Mucosa of gallbladder (tissue), 1 donor: ENCODE measurements at regions not wholly inside any gene's neighbourhood (a gene's known extent, or its start where the extent isn't known, plus 50 kb on each side); places are given as distances from the start of the nearest gene placed in this dataset.

Experiments
- DNase-seq: peaks from one replicate; pipeline ENCODE4 v3.0.0-alpha.2; 2020; ENCODE audit warnings: low spot score
- donor health status: DM: no; HTN: no; CAD: no.

DNA sequence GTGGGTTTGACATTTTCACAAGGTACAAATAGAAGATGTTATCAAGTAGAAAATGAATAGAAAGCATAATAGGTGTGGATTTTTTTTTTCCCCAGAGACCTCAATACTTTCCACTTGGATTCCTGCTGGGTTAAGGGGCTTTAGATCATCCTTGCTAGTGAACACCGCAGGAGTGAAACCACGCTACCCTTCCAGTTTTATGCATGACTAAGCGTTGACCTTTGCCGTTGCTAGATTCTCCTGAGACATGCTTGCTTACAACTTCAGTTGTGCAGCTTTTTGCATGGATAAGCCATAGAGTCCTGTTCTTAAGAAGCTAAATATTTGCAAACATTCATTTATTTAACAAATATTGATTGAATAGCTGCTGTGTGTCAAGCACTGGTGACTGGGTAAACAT, 299.7 kb upstream of the LMCD1 start:
- DNase-seq, result no peak

DNA sequence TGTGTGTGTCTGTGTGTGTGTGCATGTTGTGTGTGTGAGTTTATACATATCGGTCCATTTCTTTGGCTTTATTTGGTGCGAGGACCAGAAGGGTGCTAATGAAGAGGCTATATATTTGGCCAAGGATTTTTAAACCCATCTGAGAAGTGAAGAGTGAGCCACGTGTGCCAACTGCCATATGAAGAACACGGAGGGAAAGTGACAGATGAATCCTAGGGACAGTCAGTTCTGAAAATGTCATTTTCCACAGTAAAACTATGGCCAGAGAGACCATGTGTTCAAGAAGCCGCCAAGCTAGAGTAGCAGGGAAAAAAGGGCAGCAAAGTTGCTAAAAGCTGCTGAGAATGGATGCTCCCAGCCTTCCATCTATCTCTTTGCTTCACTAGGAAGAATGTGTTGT, 297.3 kb upstream of the LMCD1 start:
- DNase-seq, result no peak

DNA sequence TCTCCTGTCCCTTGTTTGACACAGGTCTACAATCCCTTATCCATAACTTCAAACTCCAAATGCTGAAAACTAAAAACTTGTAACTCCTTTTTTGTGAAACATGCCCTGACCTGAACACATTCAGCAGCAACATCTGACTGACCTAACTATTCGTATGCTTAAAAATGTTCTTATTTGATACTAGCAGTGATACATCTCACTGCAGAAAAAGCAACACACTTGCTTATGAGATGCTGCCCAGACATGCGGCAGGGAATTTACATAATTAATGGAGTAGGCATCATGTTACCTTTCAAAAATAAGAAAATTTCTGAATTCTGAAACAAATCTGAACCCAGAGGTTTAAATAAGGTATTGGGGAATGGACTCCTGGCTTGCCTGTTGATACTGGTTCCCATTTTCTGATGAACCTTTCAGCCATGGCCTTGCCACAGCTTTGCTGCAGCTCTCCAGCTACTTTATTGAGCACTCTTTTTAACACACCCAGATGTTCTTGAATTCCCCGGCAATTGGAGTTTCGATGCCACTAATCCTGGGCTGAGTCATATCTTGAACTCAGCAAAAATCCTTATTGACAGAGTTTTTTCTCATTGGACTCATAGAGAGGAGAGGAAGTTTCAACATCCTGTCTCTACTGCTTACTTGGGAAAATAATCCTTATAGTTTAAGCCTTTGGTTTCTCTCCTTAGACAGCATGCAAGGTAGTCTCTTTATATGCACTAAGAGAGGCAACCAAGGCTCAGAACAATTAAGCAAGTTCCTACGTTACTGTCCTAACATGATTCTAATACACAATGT, 296.6 kb upstream of the LMCD1 start:
- no peak for DNase-seq

DNA sequence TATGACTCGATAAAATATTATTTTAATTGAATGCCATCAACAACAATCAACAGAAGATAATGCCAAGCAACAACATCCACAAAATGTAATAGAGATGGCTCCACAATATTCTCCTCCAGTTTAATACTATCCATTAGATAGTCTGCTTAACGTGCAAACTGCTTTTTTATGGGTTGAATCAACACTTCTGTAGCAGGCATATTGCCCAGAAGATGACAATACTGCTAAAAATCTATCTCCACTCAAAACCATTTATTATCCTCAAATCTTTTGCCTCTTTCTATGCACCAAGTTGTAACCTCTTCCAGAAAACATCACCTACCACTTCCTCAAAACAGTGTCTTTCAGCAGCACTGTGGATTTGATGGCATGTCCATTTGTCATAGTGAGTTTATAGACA, 295.7 kb upstream of the LMCD1 start:
- no peak for DNase-seq

DNA sequence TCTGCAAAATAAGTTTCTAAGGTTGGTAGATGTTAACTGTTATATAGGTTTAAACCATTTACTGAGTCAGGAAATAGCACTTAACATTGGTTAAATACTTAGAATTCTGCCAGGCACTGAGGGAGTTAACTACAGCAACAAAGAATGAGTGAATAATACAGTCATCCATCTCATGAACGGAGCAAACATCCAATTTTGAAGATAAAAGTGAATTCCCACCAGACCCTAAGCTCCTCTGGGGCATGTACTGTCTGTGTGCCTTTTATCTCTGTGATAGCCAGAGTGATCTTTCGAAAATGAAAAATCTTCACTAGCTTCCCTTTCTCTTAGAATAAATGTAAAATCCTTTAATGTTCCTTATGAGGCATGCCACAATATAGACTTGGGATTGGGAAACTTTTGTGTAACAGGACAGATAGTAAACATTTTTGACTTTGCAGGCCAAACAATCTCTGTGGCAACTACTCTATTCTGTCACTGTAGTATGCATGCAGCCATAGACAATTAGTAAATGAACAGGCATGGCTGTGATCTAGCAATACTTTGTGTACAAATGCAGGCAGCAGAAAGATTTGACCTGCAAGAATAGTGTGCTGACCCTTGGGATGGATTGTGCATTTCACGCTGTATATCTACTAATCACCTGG, 294.5 kb upstream of the LMCD1 start:
- DNase-seq, result no peak

DNA sequence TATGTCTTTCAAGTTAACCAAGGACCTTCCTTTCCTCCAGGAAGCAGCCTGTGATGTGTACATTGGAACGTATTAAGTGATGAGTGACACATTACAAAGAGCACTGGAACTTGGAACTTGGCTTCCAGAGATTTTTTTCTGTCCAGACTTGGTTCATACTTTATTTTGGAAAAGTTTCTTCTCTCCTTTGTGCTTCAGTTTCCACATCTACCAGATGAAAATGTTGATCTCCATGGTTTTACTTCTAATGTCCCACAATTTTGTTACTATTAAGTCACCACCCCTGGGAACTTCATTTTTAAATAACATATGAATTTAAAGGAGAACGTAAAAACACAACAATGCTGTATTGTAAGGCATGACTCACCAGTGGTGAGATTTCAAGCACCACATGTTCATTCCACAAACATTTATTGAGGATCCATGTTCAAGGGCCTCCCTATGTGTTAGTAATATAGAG, 290.7 kb upstream of the LMCD1 start:
- no peak for DNase-seq

DNA sequence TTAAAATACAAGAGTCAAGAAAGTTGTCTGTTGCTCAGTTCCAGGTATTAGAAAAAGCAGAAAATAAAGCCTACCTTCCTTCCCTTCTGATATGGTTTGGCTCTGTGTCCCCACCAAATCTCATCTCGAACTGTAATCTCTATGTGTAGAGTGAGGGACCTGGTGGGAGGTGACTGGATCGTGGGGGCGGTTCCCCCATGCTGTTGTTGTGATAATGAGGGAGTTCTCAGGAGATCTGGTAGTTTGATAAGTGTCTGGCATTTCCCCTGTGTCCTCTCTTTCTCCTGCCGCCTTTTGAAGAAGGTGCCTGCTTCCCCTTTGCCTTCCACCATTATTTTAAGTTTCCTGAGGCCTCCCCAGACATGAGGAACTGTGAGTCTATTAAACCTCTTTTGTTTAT, 288.8 kb upstream of the LMCD1 start:
- no peak for DNase-seq

DNA sequence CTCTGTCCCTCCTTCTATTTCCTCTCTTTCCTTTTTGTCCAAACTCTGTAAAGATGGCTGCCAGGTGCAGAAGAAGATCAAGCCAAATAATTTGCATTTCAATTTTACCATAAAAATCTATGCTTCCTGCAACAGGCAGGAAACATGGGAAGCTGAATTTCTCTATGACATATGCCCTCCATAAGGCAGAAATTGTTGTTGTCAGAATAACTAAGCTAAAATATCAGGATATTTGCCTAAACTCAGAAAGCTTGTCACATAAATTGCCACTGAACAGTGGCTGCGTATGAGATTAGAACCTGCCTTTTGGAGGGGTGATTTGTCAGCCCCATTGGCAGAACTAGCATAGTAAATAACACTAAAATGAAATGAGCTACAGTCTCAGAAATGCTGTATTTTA, 288.3 kb upstream of the LMCD1 start:
- no peak for DNase-seq

DNA sequence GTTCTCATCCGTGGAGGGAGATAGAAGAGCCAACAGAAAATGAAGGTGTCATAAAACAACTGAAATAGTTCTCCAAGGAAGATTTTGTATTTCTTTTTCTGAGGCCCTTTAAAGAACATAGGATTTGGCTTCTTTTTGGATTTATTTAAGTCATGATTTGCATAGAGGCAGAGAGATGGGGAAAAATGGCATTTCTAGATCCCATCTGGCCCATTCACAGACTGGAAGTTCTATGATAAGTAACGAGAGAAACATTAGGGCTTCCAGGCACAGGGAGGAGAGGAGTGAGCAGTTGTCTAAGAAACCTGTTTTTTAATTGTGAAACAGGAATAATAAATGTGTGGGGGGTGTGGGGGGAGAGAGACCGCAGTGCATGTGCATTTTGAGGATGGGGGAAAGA, 285.8 kb upstream of the LMCD1 start:
- DNase-seq, result no peak

DNA sequence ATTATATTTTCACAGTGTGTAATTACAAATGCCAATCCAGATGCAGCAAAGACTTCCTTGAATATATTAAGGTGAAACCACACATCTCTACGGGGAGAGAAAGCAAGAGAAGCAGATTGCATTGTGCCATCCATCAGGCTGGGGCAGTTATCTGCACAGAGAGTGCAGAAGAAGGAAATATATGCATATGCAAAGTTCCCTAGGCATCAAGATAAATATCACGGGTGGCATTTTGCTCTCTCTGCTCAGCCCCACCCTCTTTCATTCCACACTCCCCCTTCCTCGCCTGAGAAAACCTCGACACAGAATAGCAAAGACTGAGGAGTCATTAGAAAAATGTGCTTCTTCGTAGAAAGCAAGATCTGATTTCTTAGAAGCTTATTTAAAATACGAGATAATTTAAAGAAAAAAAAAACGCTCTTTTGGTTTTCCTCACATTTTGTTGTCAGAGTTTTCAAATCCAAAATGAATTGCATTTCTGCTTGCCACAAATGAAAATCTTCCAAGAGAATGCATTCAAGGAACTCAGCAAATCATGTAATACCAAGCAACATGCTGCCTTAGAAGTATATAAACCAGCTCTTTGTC, 283.2 kb upstream of the LMCD1 start:
- no peak for DNase-seq

DNA sequence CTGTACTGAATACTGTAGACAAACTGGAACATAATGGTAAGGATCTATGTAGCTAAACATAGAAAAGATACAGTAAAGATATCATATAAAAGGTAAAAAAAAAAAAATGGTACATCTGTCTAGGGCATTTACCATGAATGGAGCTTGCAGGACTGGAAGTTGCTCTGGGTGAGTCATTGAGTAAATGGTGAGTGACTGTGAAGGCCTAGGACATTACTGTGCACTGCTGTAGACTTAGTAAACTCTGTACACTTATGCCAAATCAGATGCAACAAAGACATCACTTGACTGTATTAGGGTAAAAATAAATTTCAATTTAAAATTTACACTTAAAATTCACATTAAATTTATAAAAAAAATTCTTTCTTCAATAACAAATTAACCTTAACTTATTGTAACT, 281.3 kb upstream of the LMCD1 start:
- DNase-seq, result no peak

DNA sequence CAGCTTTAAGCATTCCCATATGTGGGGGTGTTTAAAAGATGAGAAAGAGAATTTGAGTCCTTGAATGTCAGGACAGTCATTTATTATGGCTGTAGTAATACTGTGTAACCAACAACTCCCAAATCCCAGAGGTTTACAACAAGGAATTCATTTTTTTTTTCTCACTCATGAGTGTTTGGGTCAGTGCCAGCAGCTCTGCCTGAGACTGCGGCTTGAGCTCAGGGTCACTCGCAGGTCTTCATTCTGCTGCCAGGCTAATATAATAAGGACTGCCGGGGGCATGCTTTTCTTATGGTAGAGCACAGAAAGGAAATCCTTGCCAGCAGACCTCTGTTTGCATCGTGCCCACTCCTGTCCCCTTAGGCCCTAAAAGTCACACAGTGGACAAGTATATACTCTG, 277.9 kb upstream of the LMCD1 start:
- no peak for DNase-seq

DNA sequence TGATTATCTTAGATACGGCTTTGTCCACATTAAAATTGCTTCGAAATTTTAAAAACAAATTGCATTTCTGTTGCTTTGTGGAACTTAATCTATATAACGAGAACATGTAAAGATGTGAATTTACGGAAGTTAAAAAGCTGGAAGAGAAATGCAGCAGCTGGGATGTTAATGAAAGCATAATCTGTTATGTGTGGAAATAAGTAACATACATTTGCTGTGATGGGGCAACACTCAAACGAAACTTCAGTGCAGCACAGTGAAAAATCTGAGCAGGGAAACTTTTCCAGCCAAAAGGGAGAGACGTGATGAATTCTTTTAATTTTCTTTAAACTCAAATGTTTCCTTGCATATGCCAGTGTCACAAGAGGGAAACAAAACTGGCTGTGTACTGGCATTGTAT, 276.7 kb upstream of the LMCD1 start:
- no peak for DNase-seq

DNA sequence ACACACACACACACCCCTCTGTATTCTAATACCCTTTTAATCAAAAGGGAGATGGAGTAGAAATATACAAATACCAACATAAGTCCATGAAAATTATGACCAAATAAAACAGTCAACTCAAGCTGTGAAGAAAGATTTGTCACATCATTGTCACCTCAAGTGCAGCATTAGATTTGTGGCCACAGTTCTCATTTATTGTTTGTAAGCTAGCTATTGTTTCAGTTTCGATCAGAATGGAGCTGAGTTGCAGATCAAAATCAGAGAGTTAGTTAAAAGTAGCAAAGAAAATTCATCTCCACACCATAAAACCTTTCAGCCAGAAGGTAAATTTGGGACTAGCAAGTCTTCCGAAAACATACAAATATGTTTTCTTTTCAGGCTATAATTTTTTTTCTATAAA, 267.7 kb upstream of the LMCD1 start:
- no peak for DNase-seq

DNA sequence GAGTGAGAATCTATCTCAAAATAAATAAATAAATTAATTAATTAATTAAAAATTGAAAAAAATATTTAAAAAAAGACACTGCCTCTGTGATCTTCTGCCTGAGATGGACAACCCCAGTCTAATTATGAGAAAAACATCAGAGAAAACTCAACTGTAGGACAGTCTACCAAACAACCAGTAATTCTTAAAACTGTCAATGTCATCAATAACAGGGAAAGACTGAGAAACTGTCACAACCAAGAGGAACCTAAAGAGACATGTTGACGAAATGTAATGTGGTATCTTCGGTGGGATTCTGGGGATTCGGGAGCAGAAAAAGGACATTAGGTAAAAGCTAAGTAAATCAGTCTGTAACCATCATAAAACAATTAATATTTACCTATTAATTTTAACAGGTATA, 265.4 kb upstream of the LMCD1 start:
- DNase-seq, result no peak

DNA sequence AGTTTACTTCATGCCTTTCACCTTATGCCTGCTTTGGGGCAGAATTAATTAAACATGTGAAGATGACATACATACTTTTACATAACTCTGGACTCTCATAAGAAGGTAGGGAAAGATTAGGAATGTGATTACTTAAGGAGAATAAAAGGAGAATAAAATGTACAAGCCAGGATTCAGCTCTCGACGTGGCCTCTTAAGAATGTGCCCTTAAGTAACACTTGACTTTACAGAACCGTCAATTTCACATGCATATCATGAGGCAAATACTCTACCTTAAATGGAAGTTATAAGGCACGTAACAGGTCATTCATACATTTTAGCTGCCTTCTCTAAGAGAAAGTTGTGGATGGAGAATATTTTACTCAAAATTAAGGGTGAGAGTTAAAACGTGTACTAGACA, 263.7 kb upstream of the LMCD1 start:
- no peak for DNase-seq

DNA sequence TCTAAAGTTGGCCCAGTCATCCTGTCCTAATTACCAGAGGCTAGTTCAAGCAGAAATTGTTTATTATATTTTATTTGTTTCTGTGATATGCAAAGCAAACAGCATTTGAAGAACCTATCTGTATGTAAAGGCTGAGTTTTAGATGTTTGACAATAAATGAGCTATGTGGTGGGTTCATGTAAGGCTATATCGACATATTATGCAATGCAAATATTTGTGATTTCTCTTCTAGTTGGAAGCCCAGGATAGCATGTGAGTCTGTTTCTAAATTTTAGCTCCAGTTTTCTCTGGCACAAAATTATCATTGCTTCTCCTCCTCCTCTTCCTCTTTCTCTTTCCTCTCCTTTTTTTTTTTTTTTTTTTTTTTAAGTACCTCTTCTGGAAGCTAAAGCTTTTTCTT, 263.2 kb upstream of the LMCD1 start:
- DNase-seq, result no peak

DNA sequence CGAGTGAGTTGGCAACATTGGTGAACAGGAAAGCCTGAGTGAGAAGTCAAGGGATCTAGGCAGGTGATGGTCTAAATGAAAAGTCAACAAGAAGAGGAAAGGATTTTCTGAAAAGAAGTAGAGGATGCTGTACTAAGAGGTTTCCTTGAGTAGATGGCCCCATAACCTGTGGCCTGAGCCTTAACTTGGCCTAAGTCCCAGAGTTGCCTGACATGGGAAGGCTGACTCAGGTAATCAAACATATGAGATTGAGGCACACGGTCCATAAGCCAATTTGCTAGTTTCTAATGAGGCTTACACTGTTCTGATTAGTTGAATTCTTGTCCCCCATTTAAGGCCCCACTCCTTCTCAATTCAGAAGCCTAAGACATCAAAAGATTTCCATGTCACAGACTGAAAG, 262.5 kb upstream of the LMCD1 start:
- no peak for DNase-seq

DNA sequence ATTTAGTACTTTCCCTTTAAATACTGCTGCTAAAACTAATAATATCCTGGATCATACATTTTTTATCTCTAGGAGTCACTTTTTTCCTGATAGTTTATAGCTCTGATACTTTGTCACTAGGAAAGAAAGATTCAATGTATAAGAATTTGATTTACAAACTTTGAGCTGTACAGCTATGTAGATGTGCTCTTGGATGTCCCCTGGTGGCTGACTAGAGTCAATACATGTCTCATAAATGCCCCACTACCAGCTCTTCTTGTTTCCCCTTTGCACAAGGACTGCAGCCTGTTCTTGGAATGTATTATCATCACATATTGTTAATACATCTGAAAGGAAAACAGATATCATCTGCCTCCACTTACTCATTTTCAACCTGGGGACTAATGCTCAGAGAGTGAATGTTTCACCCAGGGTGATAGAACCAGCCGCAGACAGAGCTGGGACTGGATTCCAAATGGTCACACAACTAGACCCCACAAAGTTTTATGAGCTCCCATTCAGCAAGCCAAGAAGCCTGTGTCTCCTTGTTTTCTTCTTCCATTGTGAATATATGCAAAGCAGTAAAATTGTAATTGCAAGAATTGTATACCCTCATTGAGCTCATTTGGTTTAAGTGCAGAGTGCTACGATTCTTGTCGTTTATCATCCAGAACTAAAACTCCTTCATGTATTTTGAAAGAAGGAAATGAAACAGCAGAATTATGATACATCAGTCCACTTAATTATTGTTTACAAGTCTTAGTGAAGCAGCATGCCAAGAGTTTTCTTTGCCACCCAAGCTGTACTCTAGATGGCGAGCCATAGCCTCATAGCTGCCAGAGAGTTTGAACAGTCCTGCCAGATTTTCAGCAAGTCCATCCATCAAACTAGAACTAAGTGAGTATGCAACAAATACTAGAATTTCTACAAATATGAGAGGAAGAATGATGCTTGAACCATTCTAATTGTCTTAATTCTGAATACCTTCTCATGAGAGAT, 261.6 kb upstream of the LMCD1 start:
- peak; percentile 13 for DNase-seq

DNA sequence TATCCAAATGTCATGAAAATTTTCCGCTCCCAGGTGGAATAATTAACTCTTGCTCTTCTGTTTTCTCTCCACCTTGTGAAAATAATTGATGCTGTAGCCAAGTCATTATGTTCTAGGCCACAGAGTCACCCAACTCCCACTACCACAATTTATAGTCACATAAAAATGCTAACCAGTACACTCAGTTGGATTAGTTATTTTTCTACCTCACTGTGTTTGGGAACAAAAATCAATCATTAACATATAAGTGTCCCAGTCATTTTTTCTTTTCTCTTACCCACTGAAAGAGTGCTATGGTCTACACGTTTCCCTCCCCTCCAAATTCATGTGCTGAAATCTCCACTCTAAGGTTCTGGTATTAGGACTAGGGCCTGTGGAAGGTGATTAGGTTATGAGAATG, 255.6 kb upstream of the LMCD1 start:
- DNase-seq, result no peak

DNA sequence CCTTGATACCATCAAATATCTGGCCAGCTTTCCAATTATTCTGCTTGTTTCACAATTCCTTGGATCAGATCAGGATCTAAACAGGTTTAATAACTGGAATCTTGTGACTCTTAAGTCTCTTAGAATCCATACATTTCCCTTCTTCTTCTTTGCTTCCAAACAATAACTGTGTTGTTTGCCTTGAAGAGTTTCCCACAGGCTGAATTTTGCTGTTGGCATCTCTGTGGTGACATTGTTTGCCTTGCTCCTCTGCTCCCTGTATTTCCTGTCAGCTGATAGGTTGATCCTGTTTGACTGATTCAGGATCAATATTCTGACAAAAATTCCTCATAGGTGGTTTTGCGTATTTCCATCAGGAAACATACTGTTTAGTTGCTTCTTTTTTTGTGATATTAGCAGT, 248.4 kb upstream of the LMCD1 start:
- no peak for DNase-seq

DNA sequence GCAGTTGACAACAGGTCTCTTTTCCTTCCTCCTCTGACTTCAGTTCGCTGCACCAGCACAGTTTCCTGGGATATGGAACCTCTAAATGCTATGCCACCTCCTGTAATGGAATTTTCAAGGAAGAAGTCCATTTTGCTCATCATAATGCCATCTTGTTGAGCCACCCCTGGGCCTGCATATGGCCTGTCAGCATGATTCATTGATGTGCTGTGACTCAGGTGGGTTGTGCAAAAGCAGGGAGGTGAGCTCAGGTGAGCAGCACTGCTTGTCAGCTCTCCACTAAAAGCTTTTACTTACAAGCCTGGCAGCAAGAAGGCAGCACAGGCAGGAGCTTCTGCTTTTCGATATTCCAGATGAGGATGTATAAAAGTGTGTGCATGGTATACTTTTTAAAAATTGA, 247.1 kb upstream of the LMCD1 start:
- no peak for DNase-seq
